NCI-H1436 (cell line): ENCODE measurements at regions not wholly inside any gene's neighbourhood (a gene's known extent, or its start where the extent isn't known, plus 50 kb on each side); places are given as distances from the start of the nearest gene placed in this dataset.
"Not testable (repeated sequence)": the region's sequence is repeated elsewhere in the genome, so short reads cannot be mapped to it uniquely, and the experiment has no call there.

Experiments used
- DNase-seq: peaks from one replicate; lab custom pipeline; 2025; lab: John Stamatoyannopoulos, UW

GRCh38 chr3:177676947-177677587 lies 479.8 kb upstream of the TBL1XR1 start:
- DNase-seq = peak; percentile 55

- DNase-seq = no peak
These were observed 482.5 kb upstream of the TBL1XR1 start for GRCh38 chr3:177679568-177680471.

GRCh38 chr3:177680472-177680821 lies 483.2 kb upstream of the TBL1XR1 start:
- no peak for DNase-seq

GRCh38 chr3:177681156-177681555 lies 483.9 kb upstream of the TBL1XR1 start:
- no peak for DNase-seq

- DNase-seq = no peak
These were observed 484.6 kb upstream of the TBL1XR1 start for GRCh38 chr3:177681852-177682251.

GRCh38 chr3:177683586-177683985 lies 486.3 kb upstream of the TBL1XR1 start:
- DNase-seq = no peak

- DNase-seq = no peak
These were observed 489.4 kb upstream of the TBL1XR1 start for GRCh38 chr3:177686671-177687070.

GRCh38 chr3:177687291-177687690 lies 490.0 kb upstream of the TBL1XR1 start:
- no peak for DNase-seq

- DNase-seq = no peak
These were observed 490.9 kb upstream of the TBL1XR1 start for GRCh38 chr3:177688152-177688551.

- no peak for DNase-seq
These were observed 491.8 kb upstream of the TBL1XR1 start for GRCh38 chr3:177689077-177689476.

- DNase-seq = no peak
These were observed 492.6 kb upstream of the TBL1XR1 start for GRCh38 chr3:177689869-177690268.

- DNase-seq = no peak
These were observed 493.0 kb upstream of the TBL1XR1 start for GRCh38 chr3:177690306-177690705.

- DNase-seq = peak; percentile 16
These were observed 495.2 kb upstream of the TBL1XR1 start for GRCh38 chr3:177692304-177692975.

GRCh38 chr3:177693616-177694264 lies 496.5 kb upstream of the TBL1XR1 start:
- no peak for DNase-seq

- no peak for DNase-seq
These were observed 497.0 kb upstream of the TBL1XR1 start for GRCh38 chr3:177694316-177694715.

GRCh38 chr3:177694951-177695350 lies 497.7 kb upstream of the TBL1XR1 start:
- no peak for DNase-seq

- no peak for DNase-seq
These were observed 502.8 kb upstream of the TBL1XR1 start for GRCh38 chr3:177700117-177700516.

- no peak for DNase-seq
These were observed 506.5 kb upstream of the TBL1XR1 start for GRCh38 chr3:177703788-177704187.

GRCh38 chr3:177705976-177706823 lies 508.9 kb upstream of the TBL1XR1 start:
- DNase-seq = no peak

GRCh38 chr3:177709470-177709869 lies 512.2 kb upstream of the TBL1XR1 start:
- DNase-seq = not testable (repeated sequence)

- DNase-seq = no peak
These were observed 513.2 kb upstream of the TBL1XR1 start for GRCh38 chr3:177710506-177710905.
